Right renal cortex interstitium (tissue), 3 donors: ENCODE measurements at regions not wholly inside any gene's neighbourhood (a gene's known extent, or its start where the extent isn't known, plus 50 kb on each side); places are given as distances from the start of the nearest gene placed in this dataset.
"Not testable (repeated sequence)": the region's sequence is repeated elsewhere in the genome, so short reads cannot be mapped to it uniquely, and the experiment has no call there.

ENCODE experiments used
- DNase-seq, 3 donors: peaks; one replicate each; pipeline ENCODE4 v3.0.0-alpha.2; 2013; ENCODE audit warnings: low read depth in 3 of 3, low spot score in 2 of 3

- DNase-seq: not testable (repeated sequence)
Observed at GRCh38 chr7:145805496-145805895, 311.1 kb upstream of the CNTNAP2 start.

- no peak for DNase-seq
Observed at GRCh38 chr7:145797507-145797906, 319.1 kb upstream of the CNTNAP2 start.

GRCh38 chr7:145795132-145795531 is 321.5 kb upstream of the CNTNAP2 start:
- no peak for DNase-seq

- no peak for DNase-seq
Observed at GRCh38 chr7:145784809-145785780, 331.5 kb upstream of the CNTNAP2 start.

GRCh38 chr7:145781388-145781787 is 335.2 kb upstream of the CNTNAP2 start:
- not testable (repeated sequence) for DNase-seq

- DNase-seq: no peak
Observed at GRCh38 chr7:145779140-145779539, 337.5 kb upstream of the CNTNAP2 start.

- no peak for DNase-seq
Observed at GRCh38 chr7:145774777-145775176, 341.8 kb upstream of the CNTNAP2 start.

- no peak for DNase-seq
Observed at GRCh38 chr7:145753004-145753403, 363.6 kb upstream of the CNTNAP2 start.

GRCh38 chr7:145737617-145738016 is 379.0 kb upstream of the CNTNAP2 start:
- no peak for DNase-seq

- no peak for DNase-seq
Observed at GRCh38 chr7:145735061-145735460, 381.5 kb upstream of the CNTNAP2 start.

- DNase-seq: no peak
Observed at GRCh38 chr7:145732521-145732920, 384.1 kb upstream of the CNTNAP2 start.

GRCh38 chr7:145729691-145730090 is 386.9 kb upstream of the CNTNAP2 start:
- DNase-seq: no peak

GRCh38 chr7:145718129-145718528 is 398.5 kb upstream of the CNTNAP2 start:
- DNase-seq: no peak

- DNase-seq: no peak
Observed at GRCh38 chr7:145700488-145700887, 416.1 kb upstream of the CNTNAP2 start.

GRCh38 chr7:145698526-145699262 is 417.9 kb upstream of the CNTNAP2 start:
- no peak for DNase-seq

- not testable (repeated sequence) for DNase-seq
Observed at GRCh38 chr7:145697412-145698107, 419.0 kb upstream of the CNTNAP2 start.

- DNase-seq: no peak
Observed at GRCh38 chr7:145696071-145696470, 420.5 kb upstream of the CNTNAP2 start.

GRCh38 chr7:145692237-145692950 is 424.2 kb upstream of the CNTNAP2 start:
- DNase-seq: no peak

- no peak for DNase-seq
Observed at GRCh38 chr7:145691377-145691914, 425.2 kb upstream of the CNTNAP2 start.

GRCh38 chr7:145681646-145682045 is 435.0 kb upstream of the CNTNAP2 start:
- DNase-seq: no peak
